Mammary epithelial cell (primary cell): ENCODE measurements at regions not wholly inside any gene's neighbourhood (a gene's known extent, or its start where the extent isn't known, plus 50 kb on each side); places are given as distances from the start of the nearest gene placed in this dataset.

Experiments
- EZH2 ChIP-seq: IDR thresholded peaks from 2 replicates; pipeline ENCODE4 v1.6.1; 2012; ENCODE audit warnings: low read length, inconsistent platforms, borderline replicate concordance
- TF ChIP-seq, protein P1 (sequence below), 2 donors: IDR thresholded peaks in 1 of 2; conservative IDR thresholded peaks in 1 of 2; 2 replicates each; pipeline ENCODE4 v1.5.1; 2011 to 2012; ENCODE audit warnings: inconsistent platforms in 2 of 2, low read length in 2 of 2, mild to moderate bottlenecking in 2 of 2, control low read depth in 1 of 2, low read depth in 1 of 2; ENCODE audit not compliant: insufficient read depth in 1 of 2; ENCODE audit errors: extremely low read depth in 1 of 2

DNA sequence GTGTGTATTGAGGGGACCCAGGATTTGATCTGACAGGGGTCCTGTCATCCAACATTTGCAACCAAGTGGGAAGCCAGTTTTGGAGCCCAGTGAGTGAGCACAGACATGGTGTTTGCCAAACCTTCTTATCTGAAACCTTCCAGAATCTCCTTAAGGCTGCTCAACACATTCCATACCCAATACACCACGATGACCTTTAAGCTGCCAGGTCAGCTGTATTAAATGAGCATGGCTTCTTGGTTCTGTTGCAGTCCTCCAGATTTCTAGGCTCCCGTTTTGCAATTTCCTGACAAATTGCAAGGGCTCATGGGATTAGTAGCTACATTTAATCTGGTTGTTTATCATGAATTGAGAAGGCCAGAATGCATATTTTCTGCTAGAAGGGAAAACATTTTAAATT lies 124.2 kb upstream of the ATP10B start:
- TF ChIP-seq, protein P1, sequence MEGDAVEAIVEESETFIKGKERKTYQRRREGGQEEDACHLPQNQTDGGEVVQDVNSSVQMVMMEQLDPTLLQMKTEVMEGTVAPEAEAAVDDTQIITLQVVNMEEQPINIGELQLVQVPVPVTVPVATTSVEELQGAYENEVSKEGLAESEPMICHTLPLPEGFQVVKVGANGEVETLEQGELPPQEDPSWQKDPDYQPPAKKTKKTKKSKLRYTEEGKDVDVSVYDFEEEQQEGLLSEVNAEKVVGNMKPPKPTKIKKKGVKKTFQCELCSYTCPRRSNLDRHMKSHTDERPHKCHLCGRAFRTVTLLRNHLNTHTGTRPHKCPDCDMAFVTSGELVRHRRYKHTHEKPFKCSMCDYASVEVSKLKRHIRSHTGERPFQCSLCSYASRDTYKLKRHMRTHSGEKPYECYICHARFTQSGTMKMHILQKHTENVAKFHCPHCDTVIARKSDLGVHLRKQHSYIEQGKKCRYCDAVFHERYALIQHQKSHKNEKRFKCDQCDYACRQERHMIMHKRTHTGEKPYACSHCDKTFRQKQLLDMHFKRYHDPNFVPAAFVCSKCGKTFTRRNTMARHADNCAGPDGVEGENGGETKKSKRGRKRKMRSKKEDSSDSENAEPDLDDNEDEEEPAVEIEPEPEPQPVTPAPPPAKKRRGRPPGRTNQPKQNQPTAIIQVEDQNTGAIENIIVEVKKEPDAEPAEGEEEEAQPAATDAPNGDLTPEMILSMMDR (conservative IDR thresholded peaks at IDR 0.05 in 1 of 2, IDR thresholded peaks at IDR 0.05 in 1 of 2; ENCODE audit: extremely low read depth in 1 of 2, insufficient read depth in 1 of 2, low read depth in 1 of 2, low read length in 2 of 2) = no peak
- no peak for TF ChIP-seq EZH2
